ENCODE measurements at regions not wholly inside any gene's neighbourhood (a gene's known extent, or its start where the extent isn't known, plus 50 kb on each side); places are given as distances from the start of the nearest gene placed in this dataset.

- TF ChIP-seq CTCF (IDR thresholded peaks at IDR 0.05) = no peak
- no peak for TF ChIP-seq TCF7L2 (IDR thresholded peaks at IDR 0.05; ENCODE audit: low read depth, low read length)
- TF ChIP-seq REST (IDR thresholded peaks at IDR 0.05; ENCODE audit: insufficient read depth in 1 of 2, low read depth in 2 of 2, low read length in 1 of 2) = no peak
- no peak for TF ChIP-seq POLR2AphosphoS5 (IDR thresholded peaks at IDR 0.05; ENCODE audit: low read depth, low read length)
- TF ChIP-seq SIN3A (IDR thresholded peaks at IDR 0.05; ENCODE audit: borderline replicate concordance, insufficient read depth, low read depth, low read length) = no peak
These were observed 569.6 kb upstream of the ADGRL2 start for GRCh38 chr1:81230983-81231728.

Data from Panc1 (cell line).